ENCODE measurements at regions not wholly inside any gene's neighbourhood (a gene's known extent, or its start where the extent isn't known, plus 50 kb on each side); places are given as distances from the start of the nearest gene placed in this dataset.

DNA sequence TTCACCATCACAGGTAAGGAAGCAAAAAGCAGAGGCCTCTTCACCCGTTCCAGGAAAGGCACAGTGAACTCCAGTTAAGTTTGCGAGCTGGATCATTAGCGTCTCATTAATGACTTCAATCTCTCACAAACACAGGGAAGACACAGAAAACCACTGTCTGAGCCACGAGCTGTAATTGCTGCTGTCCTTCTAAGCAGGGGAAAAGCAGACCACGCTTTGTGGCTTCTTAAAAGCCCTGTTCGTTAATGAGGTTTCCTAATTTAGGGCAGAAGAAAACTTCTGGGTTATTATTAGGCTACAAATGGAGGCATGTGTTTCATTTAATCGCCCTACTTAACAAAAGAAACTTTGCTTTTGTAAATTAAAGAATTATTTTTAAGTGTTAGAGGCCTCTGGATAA, 50.6 kb upstream of the FAM174B start:
- Mint-ChIP-seq H3K27ac (no peak overlapping the region), H3K9me3 (no peaks in the 10 kb centered on the region; the same call in 2 of the 3 replicates), H3K4me1 (peaks cover 8% of the 10 kb centered on the region), H3K4me3 (no peak overlapping the region), H3K27me3 (ENCODE audit: insufficient read depth, low read depth, poor library complexity) (peaks cover 3% of the 10 kb centered on the region), H3K36me3 (ENCODE audit: low read depth) (no peaks in the 10 kb centered on the region)
- H3K4me3 ChIP-seq, result no peak overlapping the region
- H3K4me1 ChIP-seq (ENCODE audit: insufficient read depth), result peaks cover 11% of the 10 kb centered on the region
- no peak overlapping the region for H3K4me2 ChIP-seq
- no peaks in the 10 kb centered on the region for H3K79me2 ChIP-seq (replicated peaks; ENCODE audit: insufficient read depth)
- TF ChIP-seq, protein P1, sequence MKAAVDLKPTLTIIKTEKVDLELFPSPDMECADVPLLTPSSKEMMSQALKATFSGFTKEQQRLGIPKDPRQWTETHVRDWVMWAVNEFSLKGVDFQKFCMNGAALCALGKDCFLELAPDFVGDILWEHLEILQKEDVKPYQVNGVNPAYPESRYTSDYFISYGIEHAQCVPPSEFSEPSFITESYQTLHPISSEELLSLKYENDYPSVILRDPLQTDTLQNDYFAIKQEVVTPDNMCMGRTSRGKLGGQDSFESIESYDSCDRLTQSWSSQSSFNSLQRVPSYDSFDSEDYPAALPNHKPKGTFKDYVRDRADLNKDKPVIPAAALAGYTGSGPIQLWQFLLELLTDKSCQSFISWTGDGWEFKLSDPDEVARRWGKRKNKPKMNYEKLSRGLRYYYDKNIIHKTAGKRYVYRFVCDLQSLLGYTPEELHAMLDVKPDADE (IDR thresholded peaks at IDR 0.05), result no peak
- TF ChIP-seq EZH2phosphoT487 (IDR thresholded peaks at IDR 0.05; ENCODE audit: unreplicated experiment) (no peak), EZH2 (IDR thresholded peaks at IDR 0.05; ENCODE audit: low read depth, unreplicated experiment) (no peak), ZNF114 (CRISPR knock-in tag; IDR thresholded peaks at IDR 0.05) (no peak), POLR2AphosphoS5 (IDR thresholded peaks at IDR 0.05; ENCODE audit: low read depth) (no peak), STAT1 (IDR thresholded peaks at IDR 0.05; ENCODE audit: unreplicated experiment) (no peak), REST (IDR thresholded peaks at IDR 0.05; ENCODE audit: unreplicated experiment) (no peak), ZNF462 (CRISPR knock-in tag; IDR thresholded peaks at IDR 0.05) (no peak), NANOG (IDR thresholded peaks at IDR 0.05; ENCODE audit: borderline replicate concordance) (no peak), CREB1 (CRISPR knock-in tag; IDR thresholded peaks at IDR 0.05; ENCODE audit: low read depth) (no peak)
- TF ChIP-seq, protein P2, sequence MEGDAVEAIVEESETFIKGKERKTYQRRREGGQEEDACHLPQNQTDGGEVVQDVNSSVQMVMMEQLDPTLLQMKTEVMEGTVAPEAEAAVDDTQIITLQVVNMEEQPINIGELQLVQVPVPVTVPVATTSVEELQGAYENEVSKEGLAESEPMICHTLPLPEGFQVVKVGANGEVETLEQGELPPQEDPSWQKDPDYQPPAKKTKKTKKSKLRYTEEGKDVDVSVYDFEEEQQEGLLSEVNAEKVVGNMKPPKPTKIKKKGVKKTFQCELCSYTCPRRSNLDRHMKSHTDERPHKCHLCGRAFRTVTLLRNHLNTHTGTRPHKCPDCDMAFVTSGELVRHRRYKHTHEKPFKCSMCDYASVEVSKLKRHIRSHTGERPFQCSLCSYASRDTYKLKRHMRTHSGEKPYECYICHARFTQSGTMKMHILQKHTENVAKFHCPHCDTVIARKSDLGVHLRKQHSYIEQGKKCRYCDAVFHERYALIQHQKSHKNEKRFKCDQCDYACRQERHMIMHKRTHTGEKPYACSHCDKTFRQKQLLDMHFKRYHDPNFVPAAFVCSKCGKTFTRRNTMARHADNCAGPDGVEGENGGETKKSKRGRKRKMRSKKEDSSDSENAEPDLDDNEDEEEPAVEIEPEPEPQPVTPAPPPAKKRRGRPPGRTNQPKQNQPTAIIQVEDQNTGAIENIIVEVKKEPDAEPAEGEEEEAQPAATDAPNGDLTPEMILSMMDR (conservative IDR thresholded peaks at IDR 0.05; ENCODE audit: low read depth in 2 of 2), result no peak
- no peaks in the 10 kb centered on the region; the same call in 1 of the 2 replicates for H3K9me2 ChIP-seq (ENCODE audit: insufficient read depth)
- no peak overlapping the region for H2AFZ ChIP-seq
- DNase-seq (ENCODE audit: low spot score), result no peak
- no peaks in the 10 kb centered on the region for H4K20me1 ChIP-seq (replicated peaks; ENCODE audit: insufficient read depth)
- no peak for ATAC-seq
- no peak overlapping the region for H3K27ac ChIP-seq (ENCODE audit: low read depth)
- peaks cover 10% of the 10 kb centered on the region; the same call in 1 of the 2 replicates for H3K27me3 ChIP-seq (ENCODE audit: insufficient read depth)
- peaks cover 4% of the 10 kb centered on the region; the same call in 1 of the 2 replicates for H3F3A ChIP-seq (replicated peaks; ENCODE audit: low read depth)
- no peaks in the 10 kb centered on the region for H3K36me3 ChIP-seq (ENCODE audit: insufficient read depth)

Data from GM23338 (cell line).